ENCODE measurements at regions not wholly inside any gene's neighbourhood (a gene's known extent, or its start where the extent isn't known, plus 50 kb on each side); places are given as distances from the start of the nearest gene placed in this dataset.

DNA sequence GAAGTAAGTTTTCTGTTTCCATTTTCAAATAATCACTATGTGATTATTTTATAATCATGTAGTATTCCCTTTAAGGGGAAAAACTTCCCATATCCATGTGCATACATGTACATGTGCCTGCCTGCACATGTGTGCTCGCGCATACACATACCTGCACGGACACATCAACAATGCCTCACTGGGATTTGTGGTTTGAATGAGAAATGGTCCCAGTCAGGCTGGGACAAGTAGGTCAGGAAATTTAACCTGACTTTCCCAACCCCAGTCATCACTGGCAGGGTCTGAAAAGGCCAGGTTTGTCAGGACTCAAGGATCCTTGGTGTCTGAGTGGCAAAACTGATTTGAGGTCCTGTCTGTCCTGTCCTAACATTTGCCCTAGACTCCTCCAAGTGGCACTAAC is 109.3 kb upstream of the MRPS22 start:
- H3K4me2 ChIP-seq (ENCODE audit: low read depth, low read length): no peak overlapping the region
- H2AK5ac ChIP-seq (ENCODE audit: low read depth, low read length): no peak overlapping the region
- TF ChIP-seq RAD21 (IDR thresholded peaks at IDR 0.05; ENCODE audit: low read length) (no peak), FOS (IDR thresholded peaks at IDR 0.05; ENCODE audit: low read depth, low read length) (no peak)
- dilution Hi-C loops (cut with HindIII; ENCODE audit: low sequenced_read_pairs, unreplicated experiment) (no loop called here), in situ Hi-C loops (cut with MboI; ENCODE audit: low sequenced_read_pairs) (no loop called here), intact Hi-C loops (cut with micrococcal nuclease) (no loop called here)
- no peak overlapping the region for H4K8ac ChIP-seq (ENCODE audit: low read depth in 2 of 2, low read length in 2 of 2)
- H2AFZ ChIP-seq (replicated peaks; ENCODE audit: low read length, poor library complexity): no peak overlapping the region
- H3K4me3 ChIP-seq (ENCODE audit: insufficient read depth, low read depth, low read length): no peak overlapping the region
- no peak for ATAC-seq (ENCODE audit: low read depth)
- no peaks in the 10 kb centered on the region for H4K20me1 ChIP-seq (ENCODE audit: insufficient read depth, low read length)
- no peak overlapping the region for H3K27ac ChIP-seq (ENCODE audit: insufficient read depth, low read length)
- no peak overlapping the region for H2AK9ac ChIP-seq (replicated peaks; ENCODE audit: low read depth, low read length, poor library complexity)
- no CpG with 5 or more reads among the region's 3 CpGs for WGBS, 2 experiments (ENCODE audit: extremely low coverage in 2 of 2, insufficient read length in 1 of 2)
- H3K56ac ChIP-seq (ENCODE audit: extremely low read depth, insufficient read depth, low read length): no peak overlapping the region
- no peak overlapping the region for H2BK5ac ChIP-seq (ENCODE audit: low read depth, low read length, poor library complexity, severe bottlenecking)
- H3K9ac ChIP-seq (ENCODE audit: low read depth, low read length): no peak overlapping the region
- BruUV-seq (replicated peaks): no TSS peak
- H3K14ac ChIP-seq (replicated peaks; ENCODE audit: low read depth, low read length): no peak overlapping the region
- ChIA-PET CTCF (no interaction called here), POLR2A (ENCODE audit: unreplicated experiment) (no interaction called here)
- no peak overlapping the region for H3K18ac ChIP-seq (ENCODE audit: low read depth, low read length)
- no peak overlapping the region for H4K91ac ChIP-seq (ENCODE audit: insufficient read depth, low read depth, low read length)
- H3K23ac ChIP-seq (ENCODE audit: low read depth, low read length): no peak overlapping the region
- no peaks in the 10 kb centered on the region for H3K9me3 ChIP-seq (ENCODE audit: control insufficient read depth, insufficient read depth, low read length)
- H2BK20ac ChIP-seq (ENCODE audit: low read depth, low read length): no peak overlapping the region
- H2BK15ac ChIP-seq (ENCODE audit: low read depth, low read length): no peak overlapping the region
- H3K9me1 ChIP-seq (ENCODE audit: insufficient read depth, low read length): no peaks in the 10 kb centered on the region; the same call in 1 of the 2 replicates
- DNase-seq: no peak
- peaks cover 24% of the 10 kb centered on the region for H3K27me3 ChIP-seq (ENCODE audit: control insufficient read depth, insufficient read depth, low read length)
- no peak overlapping the region for H2BK120ac ChIP-seq (ENCODE audit: low read depth, low read length)
- H4K5ac ChIP-seq (ENCODE audit: low read depth, low read length): no peak overlapping the region
- no peaks in the 10 kb centered on the region for H3K4me1 ChIP-seq (ENCODE audit: control insufficient read depth, insufficient read depth, low read length)
- no peaks in the 10 kb centered on the region for H3K79me1 ChIP-seq (ENCODE audit: low read depth in 1 of 2, low read length in 2 of 2)
- no peak overlapping the region for H3K4ac ChIP-seq (ENCODE audit: low read depth, low read length)
- no peaks in the 10 kb centered on the region for H3K36me3 ChIP-seq (ENCODE audit: control insufficient read depth, insufficient read depth, low read length)

All from IMR-90 (cell line).